SK-N-SH (cell line): ENCODE measurements at regions not wholly inside any gene's neighbourhood (a gene's known extent, or its start where the extent isn't known, plus 50 kb on each side); places are given as distances from the start of the nearest gene placed in this dataset.

Experiments
- CTCF ChIA-PET: fragments of 300-600, 350-600 bp; formaldehyde crosslinking; extraction: SDS; loops from one replicate; lab custom pipeline; 2021; lab: Yijun Ruan, JAX
- POLR2A ChIA-PET: fragments of 350-600 bp; sonication (Branson Sonifier 250); formaldehyde crosslinking; extraction: SDS; loops from one replicate; lab custom pipeline; 2020; ENCODE audit warnings: antibody characterized with exemption, inconsistent platforms; lab: Yijun Ruan, JAX
- DNase-seq: peaks from one replicate; pipeline ENCODE4 v3.0.0; 2012
- H2AFZ ChIP-seq: fragments of 200-600 bp; sonication (generic); 2 replicates; pipeline ENCODE4 v1.8.1; 2016; ENCODE audit warnings: antibody characterized with exemption, mild to moderate bottlenecking, low read depth
- H3F3A ChIP-seq: fragments of 200-600 bp; sonication (generic); replicated peaks from 2 replicates; pipeline ENCODE3; 2016; ENCODE audit warnings: antibody characterized with exemption, mild to moderate bottlenecking; ENCODE audit not compliant: insufficient read depth
- H3K27ac ChIP-seq, 2 experiments: fragments of 200-500 bp in 1 of 2; fragments of 200-600 bp in 1 of 2; sonication (Bioruptor generic) in 1 of 2; sonication (generic), shearing (Covaris generic) in 1 of 2; 2 replicates each; pipeline versions ENCODE4 v1.5.1 to v1.6.1; 2014 to 2016; ENCODE audit warnings: low read depth in 2 of 2, inconsistent platforms in 1 of 2, low read length in 1 of 2, mild to moderate bottlenecking in 1 of 2, mixed read lengths in 1 of 2
- H3K27me3 ChIP-seq: fragments of 200-600 bp; sonication (generic), shearing (Covaris generic); 2 replicates; pipeline ENCODE4 v1.6.1; 2016; ENCODE audit warnings: mixed run types; ENCODE audit not compliant: insufficient read depth
- H3K36me3 ChIP-seq, 2 experiments: fragments of 200-500 bp in 1 of 2; fragments of 200-600 bp in 1 of 2; sonication (Bioruptor generic) in 1 of 2; sonication (generic) in 1 of 2; replicated peaks in 1 of 2; 2 replicates each; pipeline versions ENCODE3 to v1.5.1; 2014 to 2016; ENCODE audit warnings: low read length in 1 of 2, mild to moderate bottlenecking in 1 of 2; ENCODE audit not compliant: insufficient read depth in 2 of 2, control insufficient read depth in 1 of 2
- H3K4me1 ChIP-seq, 2 experiments: fragments of 200-500 bp in 1 of 2; fragments of 200-600 bp in 1 of 2; sonication (Bioruptor generic) in 1 of 2; sonication (generic), shearing (Covaris generic) in 1 of 2; 2 replicates each; pipeline versions ENCODE4 v1.5.1 to v1.6.1; 2014 to 2016; ENCODE audit warnings: low read depth in 1 of 2, low read length in 1 of 2, mixed run types in 1 of 2; ENCODE audit not compliant: insufficient read depth in 2 of 2, control insufficient read depth in 1 of 2
- H3K4me2 ChIP-seq: fragments of 200-600 bp; sonication (generic), shearing (Covaris generic); 2 replicates; pipeline ENCODE4 v1.6.1; 2017; ENCODE audit warnings: mixed run types
- H3K4me3 ChIP-seq, 2 experiments: fragments of 200-500 bp in 1 of 2; fragments of 200-600 bp in 1 of 2; sonication (Bioruptor generic) in 1 of 2; sonication (generic), shearing (Covaris generic) in 1 of 2; 2 replicates each; pipeline versions ENCODE4 v1.5.1 to v1.8.1; 2014 to 2016; ENCODE audit warnings: low read depth in 2 of 2, inconsistent platforms in 1 of 2, low read length in 1 of 2, mild to moderate bottlenecking in 1 of 2, mixed read lengths in 1 of 2, moderate library complexity in 1 of 2
- H3K79me2 ChIP-seq: fragments of 200-600 bp; sonication (generic); 2 replicates; pipeline ENCODE4 v1.8.1; 2017; ENCODE audit warnings: mild to moderate bottlenecking; ENCODE audit not compliant: insufficient read depth
- H3K9ac ChIP-seq: fragments of 200-600 bp; sonication (generic); 2 replicates; pipeline ENCODE4 v1.6.1; 2017; ENCODE audit warnings: mixed run types
- H3K9me2 ChIP-seq: fragments of 200-600 bp; sonication (generic); 2 replicates; pipeline ENCODE4 v1.6.1; 2017; ENCODE audit warnings: mixed run types
- H3K9me3 ChIP-seq: fragments of 200-600 bp; sonication (generic); 2 replicates; pipeline ENCODE4 v1.6.1; 2017; ENCODE audit warnings: mixed run types, mild to moderate bottlenecking, moderate library complexity
- H4K20me1 ChIP-seq: fragments of 200-600 bp; sonication (generic); 2 replicates; pipeline ENCODE4 v1.6.1; 2017; ENCODE audit warnings: mild to moderate bottlenecking, mixed run types; ENCODE audit not compliant: insufficient read depth
- EP300 ChIP-seq, 2 experiments: IDR thresholded peaks; 2 replicates each; pipeline versions ENCODE4 v1.4.0 to v1.6.1; 2012; ENCODE audit warnings: borderline replicate concordance in 1 of 2, low read depth in 1 of 2, low read length in 1 of 2
- EZH2phosphoT487 ChIP-seq: fragments of 200-600 bp; sonication (generic); IDR thresholded peaks from 2 replicates; pipeline ENCODE4 v1.6.1; 2017; ENCODE audit warnings: low read depth, mixed run types, mild to moderate bottlenecking, antibody characterized with exemption, moderate library complexity, borderline replicate concordance
- FOSL2 ChIP-seq: IDR thresholded peaks from 2 replicates; pipeline ENCODE4 v1.4.0; 2012; ENCODE audit warnings: low read depth, mild to moderate bottlenecking, moderate library complexity, borderline replicate concordance
- FOXJ3 ChIP-seq: sonication (generic); formaldehyde crosslinking; IDR thresholded peaks from 2 replicates; pipeline ENCODE4 v1.5.1; 2020; ENCODE audit warnings: mild to moderate bottlenecking, missing genetic modification reagents
- GATA2 ChIP-seq: sonication (generic); formaldehyde crosslinking; IDR thresholded peaks from 2 replicates; pipeline ENCODE4 v1.5.0; 2020; ENCODE audit warnings: mild to moderate bottlenecking, missing genetic modification reagents
- MXI1 ChIP-seq: IDR thresholded peaks from 2 replicates; pipeline ENCODE4 v1.6.1; 2012; ENCODE audit warnings: mild to moderate bottlenecking, low read depth, low read length, improper control_type of control experiment
- PBX3 ChIP-seq: IDR thresholded peaks from 2 replicates; pipeline ENCODE4; 2012
- RAD21 ChIP-seq: IDR thresholded peaks from 2 replicates; pipeline ENCODE4 v1.6.1; 2012; ENCODE audit warnings: mild to moderate bottlenecking, low read length
- SIN3A ChIP-seq: IDR thresholded peaks from 2 replicates; pipeline ENCODE4 v1.6.1; 2012; ENCODE audit warnings: low read depth, mild to moderate bottlenecking, low read length, moderate library complexity, borderline replicate concordance
- TCF12 ChIP-seq: IDR thresholded peaks from 2 replicates; pipeline ENCODE4 v1.4.0; 2012
- TEAD4 ChIP-seq: IDR thresholded peaks from 2 replicates; pipeline ENCODE4 v1.4.0; 2012; ENCODE audit warnings: mild to moderate bottlenecking, borderline replicate concordance; ENCODE audit not compliant: insufficient read depth
- WGBS: methylation state at CpG from one replicate; pipeline ENCODE4 v1.1.6; 2017; ENCODE audit warnings: low lambda C conversion rate; 5-methylcytosine and 5-hydroxymethylcytosine counted together
- TF ChIP-seq, protein P1 (sequence below): IDR thresholded peaks from 2 replicates; pipeline ENCODE4 v1.6.1; 2012; ENCODE audit warnings: mild to moderate bottlenecking, low read depth, low read length, moderate library complexity

GRCh38 chr14:38490273-38490672 lies 234.4 kb upstream of the CLEC14A start:
- CTCF ChIA-PET = no interaction called here
- no peaks in the 10 kb centered on the region for H3K36me3 ChIP-seq
- no peaks in the 10 kb centered on the region for H3K79me2 ChIP-seq
- no peak overlapping the region for H3K4me2 ChIP-seq
- H3K9me2 ChIP-seq = no peaks in the 10 kb centered on the region
- H3K9me3 ChIP-seq = no peaks in the 10 kb centered on the region; the same call in 1 of the 2 replicates
- H3K27me3 ChIP-seq = no peaks in the 10 kb centered on the region
- no peak overlapping the region for H3K9ac ChIP-seq
- no peaks in the 10 kb centered on the region for H4K20me1 ChIP-seq
- POLR2A ChIA-PET = no interaction called here
- H2AFZ ChIP-seq = no peak overlapping the region
- no peaks in the 10 kb centered on the region for H3K4me1 ChIP-seq
- H3K4me3 ChIP-seq = no peak overlapping the region
- no peaks in the 10 kb centered on the region for H3F3A ChIP-seq
- no peak overlapping the region for H3K27ac ChIP-seq
- no peak for DNase-seq
- TF ChIP-seq EP300 (IDR thresholded peaks at IDR 0.05; ENCODE audit: borderline replicate concordance in 1 of 2, low read depth in 1 of 2, low read length in 1 of 2) (no peak), PBX3 (no peak), TCF12 (no peak), SIN3A (no peak), GATA2 (CRISPR knock-in tag) (no peak), FOXJ3 (CRISPR knock-in tag) (no peak), RAD21 (no peak), MXI1 (no peak), FOSL2 (no peak)

- Histone ChIP-seq H3K27ac (no peak overlapping the region), H3K4me1 (no peaks in the 10 kb centered on the region), H3K4me3 (no peak overlapping the region), H3K9ac (no peak overlapping the region), H2AFZ (no peak overlapping the region), H3K27me3 (no peaks in the 10 kb centered on the region), H4K20me1 (no peaks in the 10 kb centered on the region), H3K36me3 (no peaks in the 10 kb centered on the region), H3F3A (no peaks in the 10 kb centered on the region), H3K4me2 (no peak overlapping the region), H3K79me2 (no peaks in the 10 kb centered on the region), H3K9me3 (no peaks in the 10 kb centered on the region), H3K9me2 (no peaks in the 10 kb centered on the region)
- POLR2A ChIA-PET = no interaction called here
- TF ChIP-seq MXI1 (no peak), EP300 (IDR thresholded peaks at IDR 0.05; ENCODE audit: borderline replicate concordance in 1 of 2, low read depth in 1 of 2, low read length in 1 of 2) (no peak)
- CTCF ChIA-PET = no interaction called here
- WGBS = 0% methylated on average over 2 of the region's 2 CpGs
- DNase-seq = no peak
Observed at GRCh38 chr14:38485026-38485425, 229.1 kb upstream of the CLEC14A start.

GRCh38 chr14:38481952-38482678 lies 226.2 kb upstream of the CLEC14A start:
- Histone ChIP-seq H3K9me3 (no peaks in the 10 kb centered on the region), H3K4me2 (no peak overlapping the region), H2AFZ (no peak overlapping the region), H3K4me1 (no peaks in the 10 kb centered on the region), H3K4me3 (no peak overlapping the region), H4K20me1 (no peaks in the 10 kb centered on the region), H3K36me3 (no peaks in the 10 kb centered on the region), H3K9ac (no peak overlapping the region), H3K27me3 (no peaks in the 10 kb centered on the region), H3K9me2 (no peaks in the 10 kb centered on the region), H3K27ac (no peak overlapping the region), H3K79me2 (no peaks in the 10 kb centered on the region), H3F3A (no peaks in the 10 kb centered on the region)
- POLR2A ChIA-PET = no interaction called here
- 0% methylated on average over 1 of the region's 2 CpGs for WGBS
- TF ChIP-seq TEAD4 (no peak), EZH2phosphoT487 (no peak), SIN3A (no peak), FOSL2 (no peak)
- TF ChIP-seq, protein P1, sequence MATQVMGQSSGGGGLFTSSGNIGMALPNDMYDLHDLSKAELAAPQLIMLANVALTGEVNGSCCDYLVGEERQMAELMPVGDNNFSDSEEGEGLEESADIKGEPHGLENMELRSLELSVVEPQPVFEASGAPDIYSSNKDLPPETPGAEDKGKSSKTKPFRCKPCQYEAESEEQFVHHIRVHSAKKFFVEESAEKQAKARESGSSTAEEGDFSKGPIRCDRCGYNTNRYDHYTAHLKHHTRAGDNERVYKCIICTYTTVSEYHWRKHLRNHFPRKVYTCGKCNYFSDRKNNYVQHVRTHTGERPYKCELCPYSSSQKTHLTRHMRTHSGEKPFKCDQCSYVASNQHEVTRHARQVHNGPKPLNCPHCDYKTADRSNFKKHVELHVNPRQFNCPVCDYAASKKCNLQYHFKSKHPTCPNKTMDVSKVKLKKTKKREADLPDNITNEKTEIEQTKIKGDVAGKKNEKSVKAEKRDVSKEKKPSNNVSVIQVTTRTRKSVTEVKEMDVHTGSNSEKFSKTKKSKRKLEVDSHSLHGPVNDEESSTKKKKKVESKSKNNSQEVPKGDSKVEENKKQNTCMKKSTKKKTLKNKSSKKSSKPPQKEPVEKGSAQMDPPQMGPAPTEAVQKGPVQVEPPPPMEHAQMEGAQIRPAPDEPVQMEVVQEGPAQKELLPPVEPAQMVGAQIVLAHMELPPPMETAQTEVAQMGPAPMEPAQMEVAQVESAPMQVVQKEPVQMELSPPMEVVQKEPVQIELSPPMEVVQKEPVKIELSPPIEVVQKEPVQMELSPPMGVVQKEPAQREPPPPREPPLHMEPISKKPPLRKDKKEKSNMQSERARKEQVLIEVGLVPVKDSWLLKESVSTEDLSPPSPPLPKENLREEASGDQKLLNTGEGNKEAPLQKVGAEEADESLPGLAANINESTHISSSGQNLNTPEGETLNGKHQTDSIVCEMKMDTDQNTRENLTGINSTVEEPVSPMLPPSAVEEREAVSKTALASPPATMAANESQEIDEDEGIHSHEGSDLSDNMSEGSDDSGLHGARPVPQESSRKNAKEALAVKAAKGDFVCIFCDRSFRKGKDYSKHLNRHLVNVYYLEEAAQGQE = no peak
- no peak for DNase-seq
- CTCF ChIA-PET = no interaction called here
